ENCODE measurements at regions not wholly inside any gene's neighbourhood (a gene's known extent, or its start where the extent isn't known, plus 50 kb on each side); places are given as distances from the start of the nearest gene placed in this dataset.

GRCh38 chrX:122464341-122464740 is 719.7 kb upstream of the GRIA3 start:
- no peaks in the 10 kb centered on the region for H3K9me3 ChIP-seq (replicated peaks; ENCODE audit: insufficient read depth, low read length)
- H4K20me1 ChIP-seq (ENCODE audit: insufficient read depth, low read length), result no peaks in the 10 kb centered on the region
- no peak overlapping the region for H3K4me2 ChIP-seq (ENCODE audit: low read depth, low read length)
- no peak overlapping the region for H3K9ac ChIP-seq (ENCODE audit: low read length)
- TF ChIP-seq EZH2 (optimal IDR thresholded peaks at IDR 0.05; ENCODE audit: low read depth, low read length) (no peak), CTCF (IDR thresholded peaks at IDR 0.05; ENCODE audit: low read length) (no peak), EZH2phosphoT487 (IDR thresholded peaks at IDR 0.05; ENCODE audit: low read length) (no peak)
- no peaks in the 10 kb centered on the region for H3K4me1 ChIP-seq (ENCODE audit: low read length)
- no peak overlapping the region for H3K27ac ChIP-seq (ENCODE audit: low read length)
- H3K36me3 ChIP-seq (replicated peaks; ENCODE audit: insufficient read depth, low read length), result no peaks in the 10 kb centered on the region
- H3K79me2 ChIP-seq (ENCODE audit: low read length), result no peaks in the 10 kb centered on the region
- no peaks in the 10 kb centered on the region for H3K27me3 ChIP-seq (replicated peaks; ENCODE audit: insufficient read depth, low read length)
- H3F3A ChIP-seq (ENCODE audit: insufficient read depth, low read length), result no peaks in the 10 kb centered on the region
- H2AFZ ChIP-seq (ENCODE audit: low read length), result no peak overlapping the region
- DNase-seq, result no peak
- H3K9me2 ChIP-seq (replicated peaks; ENCODE audit: insufficient read depth, low read length), result no peaks in the 10 kb centered on the region
- H3K4me3 ChIP-seq (ENCODE audit: low read length), result no peak overlapping the region

DNA sequence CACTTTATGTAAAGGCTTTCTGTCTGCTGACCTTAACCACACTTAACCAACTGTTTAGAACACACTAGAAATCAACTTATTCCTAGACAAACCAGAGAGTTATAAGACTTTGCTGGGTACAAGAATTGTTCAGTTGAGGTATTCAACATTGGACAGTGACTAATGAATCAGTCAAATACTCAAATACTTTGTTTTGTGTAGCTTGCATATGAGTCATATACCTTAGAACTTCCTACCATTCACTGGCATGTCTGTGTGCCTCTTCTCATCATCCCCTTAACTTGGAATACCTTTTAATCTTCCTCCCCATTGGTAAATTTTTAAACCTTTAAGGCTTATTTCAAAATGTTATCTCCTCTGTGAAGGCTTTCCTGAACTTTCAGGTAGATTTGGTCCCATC is 708.8 kb upstream of the GRIA3 start:
- no peaks in the 10 kb centered on the region for H3K4me1 ChIP-seq (ENCODE audit: low read length)
- H3K9me3 ChIP-seq (replicated peaks; ENCODE audit: insufficient read depth, low read length), result no peaks in the 10 kb centered on the region
- no peak for TF ChIP-seq EZH2 (optimal IDR thresholded peaks at IDR 0.05; ENCODE audit: low read depth, low read length)
- no peak for DNase-seq
- no peak overlapping the region for H3K27ac ChIP-seq (ENCODE audit: low read length)
- H3K9me2 ChIP-seq (replicated peaks; ENCODE audit: insufficient read depth, low read length), result no peaks in the 10 kb centered on the region
- H3K4me3 ChIP-seq (ENCODE audit: low read length), result no peak overlapping the region
- no peaks in the 10 kb centered on the region for H3K27me3 ChIP-seq (replicated peaks; ENCODE audit: insufficient read depth, low read length)
- no peaks in the 10 kb centered on the region for H3K36me3 ChIP-seq (replicated peaks; ENCODE audit: insufficient read depth, low read length)
- no peaks in the 10 kb centered on the region for H3F3A ChIP-seq (ENCODE audit: insufficient read depth, low read length)
- no peaks in the 10 kb centered on the region for H3K79me2 ChIP-seq (ENCODE audit: low read length)
- no peak overlapping the region for H3K4me2 ChIP-seq (ENCODE audit: low read depth, low read length)
- H2AFZ ChIP-seq (ENCODE audit: low read length), result no peak overlapping the region
- H4K20me1 ChIP-seq (ENCODE audit: insufficient read depth, low read length), result no peaks in the 10 kb centered on the region
- H3K9ac ChIP-seq (ENCODE audit: low read length), result no peak overlapping the region

DNA sequence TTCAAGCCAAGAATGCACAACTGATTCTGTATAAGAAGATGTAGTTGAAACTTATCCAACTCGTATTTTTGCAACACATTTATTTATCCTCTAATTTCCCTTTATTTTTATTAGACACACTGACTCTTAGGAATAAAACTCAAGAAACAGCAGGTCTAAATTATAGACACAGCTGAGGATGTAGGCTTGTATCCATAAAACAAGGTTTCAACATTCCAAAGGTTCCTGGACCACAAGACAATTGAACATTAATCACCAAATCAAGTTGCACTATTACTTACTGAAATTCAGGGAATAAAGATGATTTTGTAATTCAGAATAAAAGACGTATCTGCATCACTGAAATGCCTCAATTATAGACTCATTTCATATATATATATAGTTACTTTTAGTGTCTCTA is 683.5 kb upstream of the GRIA3 start:
- no peaks in the 10 kb centered on the region for H4K20me1 ChIP-seq (ENCODE audit: insufficient read depth, low read length)
- H3K9me3 ChIP-seq (replicated peaks; ENCODE audit: insufficient read depth, low read length), result no peaks in the 10 kb centered on the region
- DNase-seq, result no peak
- H3K9ac ChIP-seq (ENCODE audit: low read length), result no peak overlapping the region
- H3K27ac ChIP-seq (ENCODE audit: low read length), result no peak overlapping the region
- no peaks in the 10 kb centered on the region for H3K9me2 ChIP-seq (replicated peaks; ENCODE audit: insufficient read depth, low read length)
- no peaks in the 10 kb centered on the region for H3K4me1 ChIP-seq (ENCODE audit: low read length)
- no peaks in the 10 kb centered on the region for H3K27me3 ChIP-seq (replicated peaks; ENCODE audit: insufficient read depth, low read length)
- TF ChIP-seq EZH2phosphoT487 (IDR thresholded peaks at IDR 0.05; ENCODE audit: low read length), result no peak
- no peak for TF ChIP-seq EZH2 (optimal IDR thresholded peaks at IDR 0.05; ENCODE audit: low read depth, low read length)
- TF ChIP-seq CTCF (IDR thresholded peaks at IDR 0.05; ENCODE audit: low read length), result no peak
- no peak overlapping the region for H3K4me3 ChIP-seq (ENCODE audit: low read length)
- H3K4me2 ChIP-seq (ENCODE audit: low read depth, low read length), result no peak overlapping the region
- H3F3A ChIP-seq (ENCODE audit: insufficient read depth, low read length), result no peaks in the 10 kb centered on the region
- no peak overlapping the region for H2AFZ ChIP-seq (ENCODE audit: low read length)
- no peaks in the 10 kb centered on the region for H3K36me3 ChIP-seq (replicated peaks; ENCODE audit: insufficient read depth, low read length)
- H3K79me2 ChIP-seq (ENCODE audit: low read length), result no peaks in the 10 kb centered on the region

DNA sequence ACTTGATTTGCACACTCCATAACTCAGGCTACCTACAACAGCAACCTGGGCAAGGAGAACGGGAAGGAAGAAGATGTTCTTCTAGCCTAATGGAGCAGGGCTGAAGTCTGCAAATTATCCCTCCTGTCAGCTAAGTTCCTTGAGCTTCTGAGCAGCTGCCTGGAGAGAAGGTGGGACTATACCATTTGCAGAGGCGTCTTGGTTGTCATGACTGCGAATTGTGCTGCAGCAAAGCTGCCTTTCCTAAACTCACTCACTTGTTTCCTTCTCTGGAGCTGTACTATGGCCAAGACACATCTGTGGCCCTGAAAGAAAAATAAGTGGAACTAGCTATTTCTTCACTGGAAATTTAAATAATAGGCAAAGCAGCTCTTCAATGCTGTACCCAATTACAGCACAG is 682.4 kb upstream of the GRIA3 start:
- no peaks in the 10 kb centered on the region for H3K27me3 ChIP-seq (replicated peaks; ENCODE audit: insufficient read depth, low read length)
- H2AFZ ChIP-seq (ENCODE audit: low read length), result no peak overlapping the region
- no peaks in the 10 kb centered on the region for H3F3A ChIP-seq (ENCODE audit: insufficient read depth, low read length)

More for the DNA sequence above, 682.4 kb upstream of the GRIA3 start:
- Histone ChIP-seq H3K4me3 (ENCODE audit: low read length) (no peak overlapping the region), H4K20me1 (ENCODE audit: insufficient read depth, low read length) (no peaks in the 10 kb centered on the region), H3K9ac (ENCODE audit: low read length) (no peak overlapping the region), H3K9me3 (replicated peaks; ENCODE audit: insufficient read depth, low read length) (no peaks in the 10 kb centered on the region), H3K36me3 (replicated peaks; ENCODE audit: insufficient read depth, low read length) (no peaks in the 10 kb centered on the region), H3K4me2 (ENCODE audit: low read depth, low read length) (no peak overlapping the region), H3K4me1 (ENCODE audit: low read length) (no peaks in the 10 kb centered on the region), H3K79me2 (ENCODE audit: low read length) (no peaks in the 10 kb centered on the region), H3K27ac (ENCODE audit: low read length) (no peak overlapping the region), H3K9me2 (replicated peaks; ENCODE audit: insufficient read depth, low read length) (no peaks in the 10 kb centered on the region)
- no peak for TF ChIP-seq EZH2 (optimal IDR thresholded peaks at IDR 0.05; ENCODE audit: low read depth, low read length)
- no peak for TF ChIP-seq EZH2phosphoT487 (IDR thresholded peaks at IDR 0.05; ENCODE audit: low read length)
- no peak for TF ChIP-seq CTCF (IDR thresholded peaks at IDR 0.05; ENCODE audit: low read length)
- DNase-seq, result no peak
